HG02840 (cell line): ENCODE measurements at regions not wholly inside any gene's neighbourhood (a gene's known extent, or its start where the extent isn't known, plus 50 kb on each side); places are given as distances from the start of the nearest gene placed in this dataset.

Source experiments
- ATAC-seq: cut with Tn5 transposase; IDR thresholded peaks from one replicate; pipeline ENCODE4 v1.9.1; 2021; ENCODE audit warnings: mild to moderate bottlenecking, moderate library complexity, moderate number of reproducible peaks; ENCODE audit not compliant: unreplicated experiment, low FRiP score

- ATAC-seq, result no peak
Observed at GRCh38 chr4:180028682-180029081, 2214.5 kb upstream of the TENM3 start.

- no peak for ATAC-seq
Observed at GRCh38 chr4:180031330-180031729, 2211.9 kb upstream of the TENM3 start.

- no peak for ATAC-seq
Observed at GRCh38 chr4:180041576-180041975, 2201.6 kb upstream of the TENM3 start.

GRCh38 chr4:180052629-180053028 lies 2190.6 kb upstream of the TENM3 start:
- ATAC-seq, result no peak

GRCh38 chr4:180054291-180054690 lies 2188.9 kb upstream of the TENM3 start:
- ATAC-seq, result no peak

GRCh38 chr4:180057299-180057721 lies 2185.9 kb upstream of the TENM3 start:
- no peak for ATAC-seq

GRCh38 chr4:180057891-180058671 lies 2185.1 kb upstream of the TENM3 start:
- no peak for ATAC-seq

- no peak for ATAC-seq
Observed at GRCh38 chr4:180058691-180059215, 2184.4 kb upstream of the TENM3 start.

GRCh38 chr4:180059216-180059881 lies 2183.9 kb upstream of the TENM3 start:
- ATAC-seq, result no peak

- no peak for ATAC-seq
Observed at GRCh38 chr4:180060159-180060889, 2182.9 kb upstream of the TENM3 start.

- ATAC-seq, result no peak
Observed at GRCh38 chr4:180081072-180081471, 2162.1 kb upstream of the TENM3 start.

GRCh38 chr4:180084561-180084960 lies 2158.6 kb upstream of the TENM3 start:
- ATAC-seq, result no peak

GRCh38 chr4:180086480-180087190 lies 2156.6 kb upstream of the TENM3 start:
- ATAC-seq, result no peak

GRCh38 chr4:180098586-180098985 lies 2144.6 kb upstream of the TENM3 start:
- ATAC-seq, result no peak

GRCh38 chr4:180099957-180100356 lies 2143.2 kb upstream of the TENM3 start:
- no peak for ATAC-seq

GRCh38 chr4:180100433-180101344 lies 2142.5 kb upstream of the TENM3 start:
- ATAC-seq, result no peak

- ATAC-seq, result no peak
Observed at GRCh38 chr4:180101348-180102083, 2141.7 kb upstream of the TENM3 start.

GRCh38 chr4:180103794-180104193 lies 2139.4 kb upstream of the TENM3 start:
- no peak for ATAC-seq

- ATAC-seq, result no peak
Observed at GRCh38 chr4:180105362-180105761, 2137.8 kb upstream of the TENM3 start.
